ENCODE measurements at regions not wholly inside any gene's neighbourhood (a gene's known extent, or its start where the extent isn't known, plus 50 kb on each side); places are given as distances from the start of the nearest gene placed in this dataset.
"Not testable (repeated sequence)": the region's sequence is repeated elsewhere in the genome, so short reads cannot be mapped to it uniquely, and the experiment has no call there.

DNA sequence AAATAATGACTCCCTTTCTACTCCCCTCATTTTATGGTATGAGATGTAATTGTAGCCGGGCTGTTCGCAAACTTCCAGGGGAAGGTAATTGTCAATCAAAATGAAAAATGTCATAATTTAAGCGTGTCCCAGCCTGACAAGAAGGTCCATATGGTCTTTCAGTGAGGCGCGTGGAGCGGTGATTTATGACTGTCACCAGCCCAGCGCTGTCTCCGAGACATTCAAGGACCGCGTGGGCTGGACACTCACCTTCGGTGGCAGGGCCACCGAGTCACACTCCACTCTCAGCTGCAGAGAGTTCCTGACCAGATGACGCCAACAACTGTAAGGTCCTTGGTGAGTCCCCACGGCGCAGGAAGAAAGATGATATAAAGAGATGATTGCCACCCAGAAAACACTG is 157.7 kb upstream of the TNRC6C start:
- Mint-ChIP-seq H3K27me3 (peaks cover 34% of the 10 kb centered on the region), H3K27ac (no peak overlapping the region), H3K4me3 (no peak overlapping the region), H3K9me3 (no peaks in the 10 kb centered on the region), H3K4me1 (peaks cover 2% of the 10 kb centered on the region), H3K36me3 (ENCODE audit: low read depth) (no peaks in the 10 kb centered on the region)
- intact Hi-C loops (cut with micrococcal nuclease) = no loop called here
- no peak for DNase-seq

DNA sequence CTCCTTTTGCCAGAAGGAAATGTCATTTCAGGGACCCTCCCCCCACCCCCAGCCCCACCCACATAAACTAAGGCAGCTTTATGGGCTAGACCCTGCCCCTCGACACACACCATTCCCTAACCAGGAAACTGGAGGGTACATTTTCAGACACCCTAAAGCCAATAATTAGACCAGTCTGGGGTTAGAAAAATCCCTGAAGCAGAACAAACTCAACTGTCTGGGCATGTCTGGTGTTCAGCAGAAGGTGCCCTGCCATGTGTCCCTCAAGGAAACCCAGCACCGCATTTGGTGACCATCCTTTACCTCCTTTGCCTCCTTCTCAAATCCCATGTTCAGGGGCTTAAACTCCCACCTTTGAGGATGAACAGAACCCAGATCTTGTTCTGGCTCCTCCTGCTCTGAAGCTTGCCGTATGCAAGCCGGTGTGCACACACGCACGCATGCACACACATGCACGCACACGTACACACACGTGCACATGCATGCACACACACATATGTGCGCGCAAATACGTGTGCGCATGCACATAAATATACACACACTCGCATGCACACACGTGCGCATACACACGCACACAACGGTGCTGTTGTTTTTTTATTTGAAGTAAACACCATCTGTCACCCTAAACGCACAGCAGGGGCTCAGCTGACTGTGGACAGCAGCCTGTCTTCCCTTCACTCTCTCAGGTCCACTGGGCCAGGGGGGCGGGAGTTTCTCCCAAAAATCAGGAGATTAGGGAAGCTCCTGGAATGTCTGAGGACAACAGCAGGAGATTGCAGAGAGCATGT is 156.8 kb upstream of the TNRC6C start:
- no peak overlapping the region for H3K27ac Mint-ChIP-seq
- no peak overlapping the region for H3K4me3 Mint-ChIP-seq
- H3K27me3 Mint-ChIP-seq = peaks cover 34% of the 10 kb centered on the region
- H3K36me3 Mint-ChIP-seq (ENCODE audit: low read depth) = no peaks in the 10 kb centered on the region
- H3K9me3 Mint-ChIP-seq = no peaks in the 10 kb centered on the region
- peaks cover 2% of the 10 kb centered on the region for H3K4me1 Mint-ChIP-seq
- intact Hi-C loops (cut with micrococcal nuclease) = no loop called here
- DNase-seq = no peak

DNA sequence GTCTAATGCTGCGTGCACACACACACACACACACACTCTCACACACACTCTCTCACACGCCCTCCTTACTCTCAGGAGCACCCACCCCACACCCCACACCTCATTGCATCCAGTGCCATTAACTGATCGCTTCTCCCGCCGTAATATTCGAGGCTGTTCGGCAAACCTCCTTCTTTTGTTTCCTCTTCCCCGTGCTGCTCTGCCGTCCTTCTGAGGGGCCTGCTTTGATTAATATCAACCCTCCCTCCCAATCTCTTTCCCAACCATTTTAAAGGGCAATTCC is 156.2 kb upstream of the TNRC6C start:
- Mint-ChIP-seq H3K36me3 (ENCODE audit: low read depth) (no peaks in the 10 kb centered on the region), H3K9me3 (no peaks in the 10 kb centered on the region)
- intact Hi-C loops (cut with micrococcal nuclease) = no loop called here

DNA sequence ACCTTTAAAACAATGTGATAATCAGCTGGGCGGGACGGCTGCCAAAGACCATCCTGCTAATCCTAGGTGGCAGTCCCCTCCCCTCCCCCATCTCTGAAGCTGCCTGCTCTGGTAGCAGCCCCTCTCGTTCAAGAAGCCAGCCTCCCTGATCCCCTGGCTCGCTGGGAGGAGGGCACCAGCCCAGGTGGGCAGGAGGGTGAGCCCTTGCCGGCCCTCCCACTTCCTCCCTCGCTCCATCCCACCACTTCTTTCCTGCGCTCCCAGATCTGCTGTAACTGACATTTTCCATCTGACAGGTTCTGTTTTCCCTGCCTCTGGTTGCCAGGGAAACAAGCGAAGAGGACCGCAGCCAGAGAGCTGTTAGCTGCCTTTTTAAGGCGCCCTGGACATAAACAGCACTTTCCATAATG is 155.7 kb upstream of the TNRC6C start:
- Mint-ChIP-seq H3K27me3 (peaks cover 34% of the 10 kb centered on the region), H3K9me3 (no peaks in the 10 kb centered on the region)

More for the DNA sequence above, 156.2 kb upstream of the TNRC6C start:
- DNase-seq = no peak
- H3K4me3 Mint-ChIP-seq = no peak overlapping the region
- H3K27ac Mint-ChIP-seq = no peak overlapping the region
- H3K4me1 Mint-ChIP-seq = peaks cover 2% of the 10 kb centered on the region
- peaks cover 34% of the 10 kb centered on the region for H3K27me3 Mint-ChIP-seq

DNA sequence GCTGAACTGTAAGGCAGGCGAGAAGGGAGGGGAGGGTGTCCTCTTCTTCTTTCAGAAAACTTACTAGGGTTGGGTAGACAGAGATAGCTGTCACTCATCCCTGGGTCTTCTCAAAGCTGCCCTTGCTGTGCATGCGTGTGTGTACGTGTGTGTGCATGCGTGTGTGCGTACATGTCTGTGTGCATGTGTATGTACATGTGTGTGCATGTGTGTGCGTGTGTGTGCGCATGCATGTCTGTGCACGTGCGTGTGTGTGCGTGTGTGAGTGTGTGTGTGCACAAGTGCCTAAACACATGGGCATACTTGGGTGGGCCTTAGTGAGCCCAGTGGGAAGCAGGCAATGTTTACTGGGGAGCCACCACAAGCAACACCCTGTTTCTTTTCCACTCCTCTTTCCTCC is 154.8 kb upstream of the TNRC6C start:
- Mint-ChIP-seq H3K4me3 (no peak overlapping the region), H3K27me3 (peaks cover 36% of the 10 kb centered on the region), H3K9me3 (no peaks in the 10 kb centered on the region), H3K36me3 (ENCODE audit: low read depth) (no peaks in the 10 kb centered on the region), H3K27ac (no peak overlapping the region), H3K4me1 (peaks cover 2% of the 10 kb centered on the region)
- intact Hi-C loops (cut with micrococcal nuclease) = no loop called here
- DNase-seq = no peak

More for the DNA sequence above, 155.7 kb upstream of the TNRC6C start:
- DNase-seq = no peak
- no peak overlapping the region for H3K27ac Mint-ChIP-seq
- H3K36me3 Mint-ChIP-seq (ENCODE audit: low read depth) = no peaks in the 10 kb centered on the region
- H3K4me1 Mint-ChIP-seq = peaks cover 2% of the 10 kb centered on the region
- intact Hi-C loops (cut with micrococcal nuclease) = no loop called here
- H3K4me3 Mint-ChIP-seq = no peak overlapping the region

DNA sequence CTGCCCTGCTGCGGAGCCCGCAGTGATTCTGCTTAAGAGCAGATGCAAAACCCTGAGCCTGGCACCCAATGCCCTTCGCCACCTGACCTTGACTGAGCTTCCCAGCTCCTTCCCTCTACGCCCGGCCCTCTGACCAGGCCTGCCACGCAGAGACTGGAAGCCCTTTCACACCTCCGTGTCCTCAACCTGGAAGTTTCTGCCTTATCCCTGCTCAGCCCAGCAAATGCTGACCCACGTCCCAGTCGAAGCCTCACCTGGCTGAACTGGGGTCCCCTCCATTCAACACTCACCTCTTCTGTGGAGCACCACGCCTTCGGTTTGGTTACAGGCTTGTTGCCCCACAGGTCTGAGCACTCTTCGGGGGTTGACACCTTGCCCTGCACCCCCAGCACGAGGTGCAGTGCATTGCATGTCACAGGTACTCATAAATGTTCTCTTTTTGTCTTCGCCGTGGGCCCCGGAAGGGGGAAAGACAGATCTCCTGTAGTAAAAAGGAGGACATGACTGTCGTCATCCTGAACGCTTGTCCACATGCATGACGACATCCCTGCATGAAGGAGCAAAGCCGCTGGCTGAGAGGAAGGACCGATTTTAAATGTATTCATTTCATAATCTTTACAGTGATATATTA is 153.6 kb upstream of the TNRC6C start:
- no peaks in the 10 kb centered on the region for H3K9me3 Mint-ChIP-seq

DNA sequence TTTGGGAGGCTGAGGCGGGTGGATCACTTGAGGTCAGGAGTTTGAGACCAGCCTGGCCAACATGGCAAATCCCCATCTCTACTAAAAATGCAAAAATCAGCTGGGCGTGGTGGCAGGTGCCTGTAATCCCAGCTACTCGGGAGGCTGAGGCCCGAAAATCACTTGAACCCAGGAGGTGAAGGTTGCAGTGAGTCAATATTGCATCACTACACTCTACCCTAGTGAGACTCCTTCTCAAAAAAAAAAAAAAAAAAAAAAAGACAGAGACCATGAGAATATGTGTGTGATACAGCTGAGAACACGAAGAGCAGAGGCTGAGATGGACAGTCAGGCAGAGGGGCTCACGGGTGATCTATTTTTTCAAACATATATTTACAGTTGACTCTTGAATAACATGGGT is 152.5 kb upstream of the TNRC6C start:
- H3K27me3 Mint-ChIP-seq = peaks cover 33% of the 10 kb centered on the region
- H3K27ac Mint-ChIP-seq; DNase-seq; H3K4me1 Mint-ChIP-seq; intact Hi-C loops (cut with micrococcal nuclease); H3K4me3 Mint-ChIP-seq; H3K9me3 Mint-ChIP-seq; H3K36me3 Mint-ChIP-seq (ENCODE audit: low read depth): not testable (repeated sequence)

More for the DNA sequence above, 153.6 kb upstream of the TNRC6C start:
- H3K4me1 Mint-ChIP-seq = peaks cover 2% of the 10 kb centered on the region
- H3K27ac Mint-ChIP-seq = no peak overlapping the region
- peaks cover 36% of the 10 kb centered on the region for H3K27me3 Mint-ChIP-seq
- H3K4me3 Mint-ChIP-seq = no peak overlapping the region
- intact Hi-C loops (cut with micrococcal nuclease) = no loop called here
- no peak for DNase-seq
- H3K36me3 Mint-ChIP-seq (ENCODE audit: low read depth) = no peaks in the 10 kb centered on the region

DNA sequence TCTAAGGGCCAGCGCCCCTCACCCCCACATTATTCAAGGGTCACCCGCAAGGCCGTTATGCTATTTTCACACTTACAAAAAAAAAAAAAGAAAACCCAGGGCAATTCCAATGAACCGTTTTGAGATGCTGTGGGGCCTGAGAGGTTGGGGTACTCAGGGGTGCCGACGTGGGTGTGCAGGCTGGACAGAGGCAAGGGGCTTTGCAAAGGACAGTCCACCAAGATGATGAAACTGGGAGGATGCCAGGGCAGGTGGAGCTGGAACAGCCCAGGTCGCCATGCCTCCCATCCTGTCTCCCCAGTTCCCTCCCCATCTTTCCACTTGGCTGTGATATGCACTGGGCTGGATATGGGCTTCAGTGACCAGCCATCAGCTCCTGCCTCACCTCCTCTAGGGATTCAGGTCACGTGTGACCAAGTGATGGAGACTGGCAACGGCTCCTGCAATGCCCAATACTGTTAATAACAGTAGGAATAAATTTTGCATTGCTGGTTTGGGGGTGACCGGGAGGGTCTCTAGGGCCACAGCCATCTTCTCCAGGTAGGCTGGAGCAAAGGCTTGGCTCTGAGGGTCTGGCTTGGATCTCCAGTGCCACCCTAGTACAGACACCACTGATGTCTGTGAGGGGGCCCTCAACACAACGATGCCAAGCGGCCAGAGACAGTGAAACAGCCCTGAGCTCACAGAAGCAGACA is 151.3 kb upstream of the TNRC6C start:
- H3K9me3 Mint-ChIP-seq = no peaks in the 10 kb centered on the region
- peaks cover 2% of the 10 kb centered on the region for H3K4me1 Mint-ChIP-seq
- no peak overlapping the region for H3K27ac Mint-ChIP-seq
- intact Hi-C loops (cut with micrococcal nuclease) = no loop called here
- DNase-seq = no peak
- no peaks in the 10 kb centered on the region for H3K36me3 Mint-ChIP-seq (ENCODE audit: low read depth)
- H3K27me3 Mint-ChIP-seq = peaks cover 24% of the 10 kb centered on the region
- H3K4me3 Mint-ChIP-seq = no peak overlapping the region

DNA sequence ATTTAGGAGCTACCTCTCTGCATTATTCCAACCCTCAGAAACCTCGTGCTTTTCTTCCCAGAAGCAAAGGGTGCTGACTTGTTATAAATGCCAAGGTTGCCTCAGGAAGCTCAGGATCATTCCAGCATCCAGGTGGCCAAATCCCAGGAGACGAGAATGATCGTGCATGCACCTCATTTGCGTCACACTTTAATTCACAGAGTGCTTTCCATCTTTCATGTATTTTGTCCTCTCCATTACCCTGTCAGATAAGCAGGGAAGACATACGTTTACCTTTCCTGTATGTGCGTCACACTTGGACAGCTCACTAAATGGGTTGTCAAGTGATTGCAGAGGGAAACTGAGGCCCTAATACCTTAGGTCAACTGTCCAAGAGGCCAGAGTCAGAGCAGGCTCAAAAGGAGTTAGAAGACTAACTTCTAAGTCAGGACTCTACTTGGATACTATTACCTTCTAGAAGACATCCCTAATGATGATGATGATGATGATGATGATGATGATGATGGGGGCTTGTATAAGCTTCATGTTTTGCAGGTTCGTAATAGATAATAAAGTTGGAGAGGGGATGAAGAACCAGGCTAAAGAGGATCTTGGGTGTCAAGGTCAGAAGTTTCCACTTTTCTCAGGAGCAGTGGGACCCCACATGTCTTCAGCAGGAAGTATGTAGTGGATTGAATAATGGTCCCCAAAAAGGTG is 150.6 kb upstream of the TNRC6C start:
- Mint-ChIP-seq H3K4me3 (no peak overlapping the region), H3K27me3 (peaks cover 20% of the 10 kb centered on the region), H3K9me3 (no peaks in the 10 kb centered on the region), H3K36me3 (ENCODE audit: low read depth) (no peaks in the 10 kb centered on the region), H3K4me1 (no peaks in the 10 kb centered on the region), H3K27ac (no peak overlapping the region)
- no peak for DNase-seq
- intact Hi-C loops (cut with micrococcal nuclease) = no loop called here

DNA sequence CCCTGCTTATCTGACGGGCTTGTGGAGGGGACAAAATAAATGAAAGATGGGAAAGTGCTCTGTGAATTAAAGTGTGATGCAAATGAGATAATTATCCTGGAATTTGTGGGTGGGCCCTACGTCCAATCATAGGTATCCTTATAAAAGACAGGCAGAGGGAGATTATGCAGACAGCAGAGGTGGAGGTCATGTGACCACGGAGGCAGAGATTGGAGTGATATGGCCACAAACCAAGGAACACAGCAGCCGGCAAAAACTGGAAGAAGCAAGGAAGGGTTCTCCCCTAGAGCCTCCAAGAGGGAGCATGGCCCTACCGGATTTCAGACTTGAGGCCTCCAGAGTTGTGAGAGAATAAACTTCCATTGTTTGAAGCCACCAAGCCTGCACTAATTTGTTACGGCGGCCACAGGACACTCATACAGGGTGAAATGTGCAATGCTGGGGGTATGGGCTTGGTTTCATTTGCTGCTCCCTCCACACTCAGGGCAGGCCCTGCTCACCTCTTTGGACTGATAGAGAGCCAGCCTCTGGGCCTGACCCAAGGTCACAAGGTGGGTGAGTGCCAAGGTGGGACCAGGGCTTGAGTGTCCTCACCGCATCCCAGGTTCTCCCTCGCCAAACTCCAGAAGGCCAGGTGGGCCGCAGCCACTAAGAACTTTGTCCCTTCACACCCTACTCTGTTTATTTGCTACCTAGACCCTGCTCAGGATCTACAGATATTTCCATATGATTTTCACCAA is 149.6 kb upstream of the TNRC6C start:
- Mint-ChIP-seq H3K36me3 (ENCODE audit: low read depth) (no peaks in the 10 kb centered on the region), H3K27ac (no peak overlapping the region), H3K4me3 (no peak overlapping the region), H3K4me1 (no peaks in the 10 kb centered on the region), H3K9me3 (no peaks in the 10 kb centered on the region), H3K27me3 (peaks cover 16% of the 10 kb centered on the region)
- intact Hi-C loops (cut with micrococcal nuclease) = no loop called here
- no peak for DNase-seq

DNA sequence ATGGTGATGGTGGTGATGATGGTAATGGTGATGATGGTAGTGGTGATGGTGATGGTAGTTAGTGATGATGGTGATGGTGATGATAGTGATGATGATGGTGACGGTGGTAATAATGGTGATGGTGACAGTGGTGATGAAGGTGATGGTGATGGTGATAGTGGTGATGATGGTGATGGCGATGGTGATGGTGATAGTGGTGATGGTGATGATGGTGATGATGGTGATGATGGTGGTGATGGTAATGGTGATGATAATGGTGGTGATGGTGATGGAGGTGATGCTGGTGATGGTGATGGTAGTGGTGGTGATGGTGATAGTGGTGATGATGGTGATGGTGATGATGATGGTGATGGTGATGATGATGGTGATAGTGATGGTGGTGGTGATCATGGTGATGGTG is 148.7 kb upstream of the TNRC6C start:
- intact Hi-C loops (cut with micrococcal nuclease) = no loop called here
- Mint-ChIP-seq H3K36me3 (ENCODE audit: low read depth) (no peaks in the 10 kb centered on the region), H3K27ac (no peak overlapping the region), H3K4me1 (no peaks in the 10 kb centered on the region), H3K9me3 (no peaks in the 10 kb centered on the region), H3K4me3 (no peak overlapping the region), H3K27me3 (peaks cover 8% of the 10 kb centered on the region)
- DNase-seq = no peak

DNA sequence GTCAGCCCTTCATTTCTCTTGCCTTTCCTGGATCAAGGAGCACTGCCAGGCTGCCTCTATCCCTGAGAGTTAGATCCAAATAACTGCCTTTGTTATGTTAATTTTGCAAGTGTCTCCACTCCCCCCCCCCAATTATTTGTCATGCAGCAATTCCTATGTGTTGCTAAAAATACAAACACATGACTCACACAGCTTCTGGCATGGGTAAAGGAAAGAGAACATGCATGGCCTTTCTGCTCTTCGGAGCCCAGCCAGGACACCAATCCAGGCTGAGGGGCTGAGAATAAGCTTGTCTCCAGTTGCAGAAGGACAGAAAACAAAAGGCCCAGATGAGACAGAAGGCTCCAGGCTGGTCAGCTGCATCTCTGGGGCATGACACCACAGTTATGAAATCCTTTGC is 148.0 kb upstream of the TNRC6C start:
- Mint-ChIP-seq H3K4me3 (no peak overlapping the region), H3K9me3 (no peaks in the 10 kb centered on the region), H3K27me3 (peaks cover 5% of the 10 kb centered on the region), H3K36me3 (ENCODE audit: low read depth) (no peaks in the 10 kb centered on the region), H3K4me1 (no peaks in the 10 kb centered on the region), H3K27ac (no peak overlapping the region)
- DNase-seq = no peak
- intact Hi-C loops (cut with micrococcal nuclease) = no loop called here

DNA sequence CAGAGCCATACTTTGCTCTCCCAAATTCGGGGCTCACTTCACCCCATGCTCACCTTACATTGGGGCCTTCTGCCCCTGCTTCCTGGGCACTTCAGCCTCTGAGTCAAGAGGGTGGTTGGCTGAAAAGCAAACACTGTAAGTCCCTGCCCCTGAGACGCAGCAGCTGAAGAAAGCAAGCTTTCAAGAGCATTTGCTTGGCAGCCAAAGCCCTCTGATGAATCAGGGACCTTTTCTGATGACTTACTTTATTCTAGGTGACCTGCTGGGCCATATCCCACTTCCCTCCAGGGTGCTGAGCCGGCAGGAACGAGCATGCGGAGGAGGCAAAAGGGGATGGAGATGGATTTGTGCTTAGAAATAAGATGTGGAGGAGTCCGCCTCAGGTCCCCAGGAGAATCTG is 147.0 kb upstream of the TNRC6C start:
- DNase-seq = no peak
- Mint-ChIP-seq H3K27me3 (peaks cover 6% of the 10 kb centered on the region), H3K27ac (no peak overlapping the region), H3K4me3 (no peak overlapping the region), H3K4me1 (no peaks in the 10 kb centered on the region), H3K36me3 (ENCODE audit: low read depth) (no peaks in the 10 kb centered on the region), H3K9me3 (no peaks in the 10 kb centered on the region)
- intact Hi-C loops (cut with micrococcal nuclease) = no loop called here

All from activated CD4-positive, alpha-beta T cell treated with anti-CD3 and anti-CD28 coated beads, Interleukin-2, amount 10 ng/mL, durations not matched to agents 24 days and 14 days (primary cell).